H1 (cell line): ENCODE measurements at regions not wholly inside any gene's neighbourhood (a gene's known extent, or its start where the extent isn't known, plus 50 kb on each side); places are given as distances from the start of the nearest gene placed in this dataset.

ENCODE experiments used
- BACH1 ChIP-seq: IDR thresholded peaks from 2 replicates; pipeline ENCODE4 v1.6.1; 2012; ENCODE audit warnings: low read length, improper control_type of control experiment
- CBX5 ChIP-seq: fragments of 300-800, 300-1000 bp; sonication (generic); IDR thresholded peaks from 2 replicates; pipeline ENCODE4 v1.7.1; 2016; ENCODE audit warnings: antibody characterized with exemption, low read length, low read depth
- CTCF ChIP-seq, 3 experiments: IDR thresholded peaks; 1 replicate in 2 of 3; 2 replicates in 1 of 3; pipeline versions ENCODE4 v1.5.1 to v1.6.1; 2011; ENCODE audit warnings: low read length in 3 of 3, mild to moderate bottlenecking in 3 of 3, inconsistent platforms in 2 of 3, low read depth in 1 of 3, moderate library complexity in 1 of 3; ENCODE audit not compliant: insufficient read depth in 1 of 3; ENCODE audit errors: control extremely low read depth in 1 of 3
- EP300 ChIP-seq, 2 experiments: IDR thresholded peaks; 1 replicate in 1 of 2; 2 replicates in 1 of 2; pipeline ENCODE4 v1.6.1; 2011 to 2012; ENCODE audit warnings: low read depth in 2 of 2, low read length in 2 of 2, mild to moderate bottlenecking in 2 of 2, borderline replicate concordance in 1 of 2, inconsistent platforms in 1 of 2, moderate library complexity in 1 of 2
- EZH2 ChIP-seq: fragments of 200-600 bp; sonication (generic); IDR thresholded peaks from 2 replicates; pipeline ENCODE4 v1.7.1; 2012; ENCODE audit warnings: low read depth, mild to moderate bottlenecking, moderate library complexity, low read length, inconsistent platforms; ENCODE audit not compliant: severe bottlenecking
- POLR2A ChIP-seq, 2 experiments: IDR thresholded peaks; 1 replicate in 1 of 2; 2 replicates in 1 of 2; pipeline ENCODE4 v1.6.1; 2011; ENCODE audit warnings: low read depth in 2 of 2, low read length in 2 of 2, mild to moderate bottlenecking in 2 of 2; ENCODE audit errors: control extremely low read depth in 1 of 2
- POLR2AphosphoS5 ChIP-seq: IDR thresholded peaks from 2 replicates; pipeline ENCODE4 v1.6.1; 2011; ENCODE audit warnings: low read depth, low read length
- RFX5 ChIP-seq: IDR thresholded peaks from 2 replicates; pipeline ENCODE4 v1.6.1; 2011; ENCODE audit warnings: low read depth, low read length, improper control_type of control experiment, borderline replicate concordance
- TEAD4 ChIP-seq: IDR thresholded peaks from 2 replicates; pipeline ENCODE4 v1.6.1; 2012; ENCODE audit warnings: low read depth, low read length, inconsistent platforms, mixed read lengths
- USF2 ChIP-seq: IDR thresholded peaks from 2 replicates; pipeline ENCODE4 v1.6.1; 2011; ENCODE audit warnings: low read length, improper control_type of control experiment
- ZNF274 ChIP-seq: IDR thresholded peaks from 2 replicates; pipeline ENCODE4 v1.7.0; 2012; ENCODE audit warnings: low read length, borderline replicate concordance; ENCODE audit errors: extremely low read depth

- TF ChIP-seq EP300 (IDR thresholded peaks at IDR 0.05; ENCODE audit: borderline replicate concordance in 1 of 2, low read depth in 2 of 2, low read length in 2 of 2) (no peak), POLR2A (IDR thresholded peaks at IDR 0.05; ENCODE audit: control extremely low read depth in 1 of 2, low read depth in 2 of 2, low read length in 2 of 2) (no peak), CTCF (IDR thresholded peaks at IDR 0.05; ENCODE audit: control extremely low read depth in 1 of 3, insufficient read depth in 1 of 3, low read depth in 1 of 3, low read length in 3 of 3) (no peak), USF2 (no peak), TEAD4 (no peak), CBX5 (no peak), EZH2 (no peak), RFX5 (no peak), ZNF274 (no peak), POLR2AphosphoS5 (no peak), BACH1 (no peak)
These were observed 193.9 kb downstream of the LTN1 start for GRCh38 chr21:28798798-28799197.
